CD4-positive, alpha-beta T cell treated with Interferon gamma for 1 hour (primary cell): ENCODE measurements at regions not wholly inside any gene's neighbourhood (a gene's known extent, or its start where the extent isn't known, plus 50 kb on each side); places are given as distances from the start of the nearest gene placed in this dataset.

Source experiments
- DNase-seq: peaks from one replicate; pipeline ENCODE4 v3.0.0-alpha.2; 2020

DNA sequence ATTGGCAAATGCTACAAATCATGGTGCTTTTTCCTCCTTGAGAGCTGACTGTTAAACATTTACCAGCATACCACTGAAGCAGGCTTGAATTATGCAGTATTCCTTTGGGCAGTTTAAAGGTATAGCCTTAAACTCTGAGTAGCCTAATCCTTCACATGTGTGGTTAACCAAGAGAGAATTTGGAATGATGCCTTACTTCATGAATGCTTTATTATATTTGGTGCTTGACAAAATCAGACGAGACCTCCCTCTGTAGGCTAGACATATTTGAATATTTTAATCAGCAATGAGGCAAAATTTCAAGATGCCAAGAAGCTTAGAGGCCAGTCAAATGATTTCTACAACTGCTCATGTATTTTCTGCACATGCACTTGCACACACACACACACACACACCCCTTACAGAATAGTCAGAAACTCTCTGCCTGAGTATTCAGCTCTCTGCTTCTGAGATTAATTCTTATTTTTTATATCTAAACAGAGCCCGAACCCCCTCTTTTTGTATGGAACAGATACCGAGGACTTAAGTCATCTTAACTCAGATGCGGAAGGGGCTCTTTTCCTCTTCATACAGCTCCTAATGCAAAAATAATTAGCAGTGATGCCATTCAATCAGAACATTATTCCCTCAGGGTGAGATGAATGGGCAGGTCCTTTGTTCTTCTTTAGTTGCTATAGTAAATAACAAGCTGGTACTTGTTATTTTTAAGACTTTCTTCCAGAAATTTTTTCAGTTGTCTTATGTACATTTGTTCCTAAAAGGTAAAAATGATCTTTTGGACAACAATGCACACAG, 195.5 kb upstream of the TMC3 start:
- DNase-seq, result no peak

- no peak for DNase-seq
These were observed 193.9 kb upstream of the TMC3 start for GRCh38 chr15:81567924-81568323.

DNA sequence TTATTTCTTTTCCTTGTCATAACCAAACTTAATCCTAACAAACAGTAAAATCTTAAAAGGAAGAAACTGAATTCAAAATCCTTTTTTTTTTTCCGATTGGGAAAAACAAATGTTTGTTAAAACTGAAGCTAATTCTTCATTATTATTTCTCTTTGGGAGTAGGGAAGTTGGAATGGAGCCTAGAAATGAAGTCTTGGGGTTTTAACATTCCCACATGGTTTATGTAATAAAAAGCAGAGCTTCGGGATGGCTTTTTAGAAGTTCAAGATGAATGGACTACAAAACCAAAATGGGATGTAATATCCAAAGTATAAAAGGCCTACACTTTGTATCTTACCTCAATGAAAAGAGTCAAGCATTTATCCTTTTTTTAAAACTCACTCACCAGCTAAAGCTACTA, 189.0 kb upstream of the TMC3 start:
- no peak for DNase-seq

- no peak for DNase-seq
These were observed 186.4 kb upstream of the TMC3 start for GRCh38 chr15:81560405-81560804.

DNA sequence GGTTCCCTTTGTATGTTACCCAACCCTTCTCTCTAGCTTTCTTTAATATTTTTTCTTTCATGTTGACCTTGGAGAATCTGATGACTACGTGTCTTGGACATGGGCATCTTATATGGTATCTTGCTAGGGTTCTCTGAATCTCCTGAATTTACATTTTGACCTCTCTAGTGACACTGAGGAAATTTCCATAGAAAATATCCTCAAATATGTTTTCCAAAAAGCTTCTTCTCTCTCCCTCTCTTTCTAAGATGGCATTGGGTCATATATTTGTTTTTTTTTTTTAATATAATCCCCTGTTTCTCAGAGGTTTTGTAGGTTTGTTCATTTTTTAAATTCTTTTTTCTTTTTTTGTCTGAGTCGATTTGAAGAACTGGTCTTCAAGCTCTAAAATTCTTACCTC, 184.0 kb upstream of the TMC3 start:
- DNase-seq, result no peak

DNA sequence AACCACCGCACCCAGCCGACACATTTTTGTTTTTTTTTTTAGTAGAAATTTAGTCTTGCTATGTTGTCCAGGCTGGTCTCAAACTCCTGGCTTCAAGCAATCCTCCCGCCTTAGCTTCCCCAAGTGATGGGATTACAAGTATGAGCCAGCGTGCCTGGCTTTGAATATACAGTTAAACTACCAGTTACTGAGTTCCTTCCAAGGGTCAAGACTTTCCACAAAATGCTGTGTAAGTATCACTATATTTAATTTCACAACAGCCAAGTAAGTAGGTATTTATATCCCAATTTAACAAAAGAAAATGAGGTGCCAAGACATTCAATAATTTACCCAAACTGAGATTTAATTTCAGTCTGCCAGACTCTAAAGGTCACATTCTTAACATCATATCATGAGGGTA, 181.3 kb upstream of the TMC3 start:
- DNase-seq, result no peak

- DNase-seq, result no peak
These were observed 174.5 kb upstream of the TMC3 start for GRCh38 chr15:81548365-81549130.

DNA sequence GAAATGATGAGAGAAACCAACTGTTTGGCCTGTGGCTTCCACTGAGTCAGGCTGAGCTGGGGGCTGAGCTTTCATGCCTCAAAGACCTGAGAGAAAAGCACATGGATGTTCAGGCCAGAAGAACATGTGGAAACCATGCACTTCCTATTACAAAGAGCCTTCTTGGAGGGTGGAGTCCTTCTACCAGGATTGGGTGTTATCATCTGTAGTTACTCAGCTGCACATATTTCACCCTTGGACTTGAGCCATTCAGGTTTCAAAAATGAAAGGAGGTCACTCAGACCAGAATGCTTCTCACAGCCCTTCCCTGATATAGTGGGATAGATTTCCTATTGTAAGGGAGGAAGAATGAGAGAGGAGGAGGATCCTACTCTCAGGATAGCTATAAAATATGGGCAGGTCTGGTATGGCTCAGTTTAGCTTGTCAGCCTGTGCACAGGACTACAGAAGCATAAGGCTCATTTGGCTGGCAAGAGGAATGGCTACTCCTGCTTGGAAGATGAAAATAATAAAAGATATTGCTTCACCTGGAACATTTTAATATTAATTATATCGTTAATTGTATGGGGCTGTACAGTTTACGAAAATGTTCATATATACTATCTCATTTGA, 173.6 kb upstream of the TMC3 start:
- no peak for DNase-seq

DNA sequence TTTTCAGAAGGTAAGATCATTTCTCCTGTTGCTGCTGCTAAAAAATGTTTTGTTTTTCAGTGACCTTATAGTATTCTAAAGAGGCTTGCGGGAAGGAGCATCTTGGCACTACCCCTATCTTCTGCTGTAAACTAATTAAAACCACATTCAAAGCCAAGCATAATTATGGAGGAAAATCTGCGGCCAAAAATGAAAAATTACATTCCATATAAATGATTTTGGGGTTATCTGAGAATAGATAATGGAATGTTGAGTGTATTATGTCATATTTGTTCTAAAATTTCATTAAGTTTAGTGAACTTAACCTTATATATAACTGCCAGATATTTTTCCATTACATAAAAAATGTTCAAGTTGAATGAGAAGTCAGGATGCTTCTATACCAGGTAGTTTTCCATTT, 170.4 kb upstream of the TMC3 start:
- DNase-seq, result no peak

DNA sequence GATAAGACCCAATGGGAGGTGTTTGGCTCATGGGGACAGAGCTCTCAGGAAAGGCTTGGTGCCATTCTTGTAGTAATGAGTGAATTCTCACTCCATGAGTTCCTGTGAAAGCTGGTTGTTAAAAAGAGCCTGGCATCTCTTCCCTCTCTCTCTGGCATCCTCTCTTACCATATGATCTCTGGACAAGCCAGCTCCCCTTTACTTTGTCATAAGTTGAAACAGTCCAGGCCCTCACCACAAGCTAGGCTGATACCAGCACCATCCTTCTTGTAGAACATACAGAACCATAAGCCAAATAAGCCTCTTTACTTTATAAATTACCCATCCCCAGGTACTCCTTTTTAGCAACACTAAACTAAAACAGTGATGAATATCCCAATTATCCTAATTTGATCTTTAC, 166.9 kb upstream of the TMC3 start:
- DNase-seq, result no peak

DNA sequence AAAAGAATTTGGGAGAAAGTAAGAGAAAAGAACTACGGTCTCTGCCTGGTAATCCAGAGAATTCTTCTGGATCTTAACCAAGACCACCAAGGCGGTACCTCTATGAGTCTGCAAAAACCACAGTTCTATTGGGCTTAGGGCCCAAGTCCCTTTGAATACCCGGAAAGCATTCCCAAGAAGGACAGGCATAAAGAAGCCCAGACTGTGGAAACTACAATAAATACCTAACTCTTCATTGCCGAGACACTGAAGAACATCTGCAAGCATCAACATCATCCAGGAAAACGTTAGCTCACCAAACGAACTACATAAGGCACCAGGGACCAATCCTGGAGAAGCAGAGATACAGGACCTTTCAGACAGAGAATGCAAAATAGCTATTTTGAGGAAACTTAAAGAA, 162.3 kb upstream of the TMC3 start:
- DNase-seq, result no peak

DNA sequence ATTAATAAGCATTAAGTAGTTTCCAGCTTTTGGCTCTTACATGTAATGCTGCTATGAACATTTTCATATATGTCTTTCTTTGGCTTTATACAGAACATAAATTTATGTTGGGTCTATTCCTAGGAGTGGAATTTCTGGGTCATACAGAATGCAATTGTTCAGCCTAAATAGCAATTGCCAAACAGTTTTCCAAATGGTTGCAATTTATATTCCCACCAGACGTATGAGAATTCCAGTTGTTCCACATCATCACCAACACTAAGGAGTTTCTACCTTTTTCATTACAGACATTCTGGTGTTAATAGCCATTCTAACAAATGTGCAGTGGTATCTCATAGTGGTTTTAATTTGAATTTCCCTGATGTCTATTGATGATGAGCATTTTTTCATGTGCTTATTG, 160.1 kb upstream of the TMC3 start:
- no peak for DNase-seq

DNA sequence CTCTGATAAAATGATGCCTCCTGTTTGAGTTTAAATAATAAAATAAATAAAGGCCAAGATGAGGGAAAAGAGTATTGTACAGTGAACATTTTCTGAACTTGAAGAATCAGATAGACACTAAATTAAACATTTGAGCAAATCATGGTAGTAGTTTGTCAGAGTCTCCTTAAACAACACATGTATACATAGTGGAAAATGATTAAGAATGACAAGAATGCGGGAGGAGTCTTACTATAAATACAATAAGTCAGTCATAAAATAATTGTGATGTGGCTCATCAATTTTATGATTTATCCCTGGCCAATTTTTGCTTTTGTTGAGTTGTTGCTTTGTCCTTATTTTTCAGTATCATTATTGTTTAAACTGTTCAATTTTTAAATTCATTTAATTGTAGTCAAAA, 158.0 kb upstream of the TMC3 start:
- no peak for DNase-seq

DNA sequence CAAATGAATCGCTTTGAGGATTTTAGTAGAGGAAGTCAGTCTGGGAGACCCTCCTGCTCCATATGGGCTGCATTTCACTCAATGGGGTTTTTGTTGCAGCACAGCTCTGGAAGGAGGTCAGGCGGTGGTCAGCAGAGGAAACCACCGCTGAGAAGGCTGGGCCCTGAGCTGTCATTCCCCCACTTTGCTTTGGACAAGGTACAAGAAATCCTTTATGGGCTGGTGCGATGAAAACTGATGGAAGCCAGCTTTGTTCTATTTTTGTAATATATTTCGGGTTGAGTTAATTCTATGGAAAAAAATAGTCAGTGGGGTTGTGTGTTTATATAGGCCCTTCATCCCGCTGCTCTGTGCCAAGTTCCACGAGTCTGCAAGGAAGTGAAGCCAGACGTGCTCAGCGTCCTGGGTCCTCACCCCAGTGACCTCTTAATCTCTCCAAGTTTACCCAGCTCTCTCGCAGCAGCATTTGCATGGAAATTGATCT, 157.1 kb upstream of the TMC3 start:
- DNase-seq, result no peak

- no peak for DNase-seq
These were observed 156.3 kb upstream of the TMC3 start for GRCh38 chr15:81530271-81530691.

DNA sequence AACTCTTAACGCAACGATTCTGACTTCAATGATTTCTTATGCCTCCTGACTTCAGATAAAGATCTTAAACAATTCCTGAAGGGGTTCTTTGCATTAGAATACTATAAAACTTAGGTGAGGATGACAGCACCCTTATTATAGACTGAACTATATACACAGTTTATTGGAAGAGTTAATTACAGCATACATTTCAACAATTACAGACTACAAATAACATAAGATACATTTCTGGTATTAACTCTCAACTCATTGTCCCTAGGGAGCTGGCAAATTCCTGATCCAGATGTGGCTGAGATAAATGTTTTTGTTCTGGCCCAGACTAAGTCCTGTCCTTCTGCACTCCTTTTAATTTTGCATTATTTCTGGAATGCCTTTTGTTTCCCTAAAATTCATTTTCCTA, 155.5 kb upstream of the TMC3 start:
- no peak for DNase-seq

GRCh38 chr15:81526029-81526428, 152.0 kb upstream of the TMC3 start:
- no peak for DNase-seq

GRCh38 chr15:81524496-81524895, 150.5 kb upstream of the TMC3 start:
- DNase-seq, result no peak

- no peak for DNase-seq
These were observed 149.9 kb upstream of the TMC3 start for GRCh38 chr15:81523867-81524266.

GRCh38 chr15:81520480-81520879, 146.5 kb upstream of the TMC3 start:
- DNase-seq, result no peak

DNA sequence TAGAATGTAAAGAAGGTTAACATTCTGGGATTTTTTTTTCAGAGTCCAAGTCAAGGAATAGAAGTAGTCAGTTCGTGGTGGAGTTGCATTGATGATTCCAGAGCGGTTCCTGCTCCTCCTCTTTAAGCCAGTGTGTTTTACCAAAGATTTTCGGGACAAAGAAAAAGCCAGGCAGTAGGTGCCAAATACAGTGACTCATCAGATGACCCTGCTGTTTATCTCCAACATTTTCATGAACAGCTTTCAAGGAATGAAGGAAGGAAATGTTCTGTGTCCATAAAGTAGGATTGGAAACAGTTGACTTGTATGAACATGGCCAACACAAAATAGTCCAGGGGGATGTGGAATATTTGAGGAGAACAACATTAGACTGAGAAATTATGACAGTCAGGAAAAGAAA, 142.4 kb upstream of the TMC3 start:
- no peak for DNase-seq

- no peak for DNase-seq
These were observed 142.0 kb upstream of the TMC3 start for GRCh38 chr15:81516012-81516411.

DNA sequence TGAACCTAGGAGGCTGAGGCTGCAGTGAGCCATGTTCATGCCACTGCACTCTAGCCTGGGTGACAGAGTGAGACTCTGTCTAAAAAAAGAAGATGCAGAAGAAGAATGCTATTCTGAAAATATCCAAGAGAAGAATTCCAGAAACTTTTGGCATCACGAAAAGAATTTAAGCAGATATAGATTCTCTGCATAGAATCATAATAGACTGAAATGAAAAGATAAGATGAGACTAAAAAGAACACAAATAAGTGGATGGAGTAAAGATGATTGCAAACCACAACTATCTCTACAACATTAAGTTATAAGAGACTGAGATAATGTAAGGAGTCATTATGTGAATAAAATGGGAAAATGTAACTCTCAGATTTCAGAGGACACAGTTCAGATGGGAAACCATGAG, 140.7 kb upstream of the TMC3 start:
- no peak for DNase-seq

DNA sequence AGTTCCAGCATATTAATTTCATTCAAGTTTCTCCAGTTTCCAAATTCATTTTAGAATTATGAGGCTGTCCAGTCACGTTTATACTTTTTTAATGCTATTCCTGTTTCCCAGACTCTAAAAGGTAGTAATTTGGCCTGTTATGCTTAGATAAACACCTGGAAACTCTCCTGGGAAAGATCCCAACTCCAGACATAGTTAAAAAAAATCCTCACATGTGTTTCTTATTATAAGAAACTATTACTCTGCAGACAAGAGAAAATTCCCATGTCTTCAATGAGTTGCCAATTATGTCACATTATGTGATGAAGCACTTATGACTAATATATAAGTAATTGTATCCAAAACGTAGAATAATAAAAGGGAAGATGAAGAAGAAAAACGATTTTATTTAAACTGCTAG, 137.1 kb upstream of the TMC3 start:
- DNase-seq, result no peak
